GM12873 (cell line): ENCODE measurements at regions not wholly inside any gene's neighbourhood (a gene's known extent, or its start where the extent isn't known, plus 50 kb on each side); places are given as distances from the start of the nearest gene placed in this dataset.

Experiments used
- TF ChIP-seq, protein P1 (sequence below): IDR thresholded peaks from 2 replicates; pipeline ENCODE4 v1.5.1; 2012; ENCODE audit warnings: low read depth, mild to moderate bottlenecking, moderate library complexity, low read length, control low read depth; ENCODE audit not compliant: insufficient read depth; ENCODE audit errors: missing control alignments

DNA sequence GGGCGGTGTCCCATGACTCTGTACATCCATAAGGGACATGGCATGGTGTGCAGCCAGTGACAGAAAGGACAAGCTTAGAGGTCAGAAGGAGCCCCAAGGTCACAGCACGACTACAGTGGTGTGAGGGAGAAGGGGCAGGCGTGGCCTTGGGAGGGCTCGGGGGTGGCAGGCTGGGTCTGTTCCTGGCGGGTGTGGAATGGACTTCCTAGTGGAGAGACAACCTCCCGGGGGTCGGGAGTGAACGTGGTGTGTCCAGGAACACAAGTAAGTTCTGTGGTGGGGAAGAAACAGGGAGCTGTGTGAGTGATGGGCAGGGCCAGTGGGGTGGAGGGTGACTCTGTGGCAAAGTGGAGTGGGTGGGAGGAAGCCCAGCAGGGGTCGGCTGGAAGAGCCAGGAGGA lies 279.3 kb downstream of the TEX29 start:
- TF ChIP-seq, protein P1, sequence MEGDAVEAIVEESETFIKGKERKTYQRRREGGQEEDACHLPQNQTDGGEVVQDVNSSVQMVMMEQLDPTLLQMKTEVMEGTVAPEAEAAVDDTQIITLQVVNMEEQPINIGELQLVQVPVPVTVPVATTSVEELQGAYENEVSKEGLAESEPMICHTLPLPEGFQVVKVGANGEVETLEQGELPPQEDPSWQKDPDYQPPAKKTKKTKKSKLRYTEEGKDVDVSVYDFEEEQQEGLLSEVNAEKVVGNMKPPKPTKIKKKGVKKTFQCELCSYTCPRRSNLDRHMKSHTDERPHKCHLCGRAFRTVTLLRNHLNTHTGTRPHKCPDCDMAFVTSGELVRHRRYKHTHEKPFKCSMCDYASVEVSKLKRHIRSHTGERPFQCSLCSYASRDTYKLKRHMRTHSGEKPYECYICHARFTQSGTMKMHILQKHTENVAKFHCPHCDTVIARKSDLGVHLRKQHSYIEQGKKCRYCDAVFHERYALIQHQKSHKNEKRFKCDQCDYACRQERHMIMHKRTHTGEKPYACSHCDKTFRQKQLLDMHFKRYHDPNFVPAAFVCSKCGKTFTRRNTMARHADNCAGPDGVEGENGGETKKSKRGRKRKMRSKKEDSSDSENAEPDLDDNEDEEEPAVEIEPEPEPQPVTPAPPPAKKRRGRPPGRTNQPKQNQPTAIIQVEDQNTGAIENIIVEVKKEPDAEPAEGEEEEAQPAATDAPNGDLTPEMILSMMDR = no peak

DNA sequence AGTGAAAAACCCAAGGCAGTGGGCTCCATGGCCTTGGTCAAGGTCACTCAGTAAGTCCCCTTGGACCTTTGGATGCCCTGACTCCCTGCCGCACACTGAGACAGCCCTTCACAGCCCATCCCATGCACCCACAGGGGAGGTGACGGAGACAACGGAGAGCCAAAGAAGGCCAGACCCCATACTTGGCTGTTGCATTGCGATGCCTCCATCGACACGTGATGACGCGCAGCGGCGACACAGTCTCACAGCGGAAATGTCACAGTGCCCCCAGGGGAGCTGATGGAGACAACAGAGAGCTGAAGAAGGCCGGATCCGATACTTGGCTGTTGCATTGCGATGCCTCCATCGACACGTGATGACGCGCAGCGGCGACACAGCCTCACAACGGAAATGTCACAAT lies 282.4 kb downstream of the TEX29 start:
- TF ChIP-seq, protein P1 = no peak

DNA sequence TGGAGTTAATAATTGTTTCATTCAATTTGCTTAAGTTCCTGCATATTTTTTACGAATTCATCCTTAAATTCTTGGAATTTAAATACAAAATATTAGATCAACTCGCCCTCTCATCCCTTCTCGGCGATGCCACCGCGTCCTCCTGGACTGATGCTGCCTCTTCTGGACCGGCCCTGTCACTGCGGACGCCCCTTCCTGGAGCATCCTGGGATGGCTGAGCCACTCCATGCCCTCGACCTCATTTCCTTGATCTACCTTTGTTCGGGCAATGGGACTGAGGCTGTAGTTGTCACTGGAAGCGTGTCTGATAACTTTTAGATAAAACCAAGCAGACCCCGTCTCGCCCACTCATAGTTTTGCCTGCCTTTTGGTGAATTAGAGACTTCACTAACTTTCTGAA lies 283.7 kb downstream of the TEX29 start:
- TF ChIP-seq, protein P1 = no peak

DNA sequence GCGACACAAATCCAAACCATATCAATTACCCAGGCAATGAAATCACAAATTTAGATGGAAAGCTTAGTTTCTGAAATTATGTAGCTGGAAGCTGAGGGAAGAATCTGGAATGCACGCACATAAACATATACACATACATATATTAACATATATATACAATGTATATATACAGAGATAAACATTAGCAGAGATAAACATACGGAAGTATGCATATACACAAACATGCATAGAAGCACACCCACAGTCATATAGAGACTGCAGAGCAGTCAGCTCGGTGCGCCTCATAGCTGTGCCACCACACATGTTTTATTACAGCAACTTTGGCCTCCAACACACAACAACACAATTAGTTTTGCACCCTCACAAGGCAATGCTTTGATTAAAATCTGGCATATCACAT lies 288.1 kb downstream of the TEX29 start:
- TF ChIP-seq, protein P1 = no peak

DNA sequence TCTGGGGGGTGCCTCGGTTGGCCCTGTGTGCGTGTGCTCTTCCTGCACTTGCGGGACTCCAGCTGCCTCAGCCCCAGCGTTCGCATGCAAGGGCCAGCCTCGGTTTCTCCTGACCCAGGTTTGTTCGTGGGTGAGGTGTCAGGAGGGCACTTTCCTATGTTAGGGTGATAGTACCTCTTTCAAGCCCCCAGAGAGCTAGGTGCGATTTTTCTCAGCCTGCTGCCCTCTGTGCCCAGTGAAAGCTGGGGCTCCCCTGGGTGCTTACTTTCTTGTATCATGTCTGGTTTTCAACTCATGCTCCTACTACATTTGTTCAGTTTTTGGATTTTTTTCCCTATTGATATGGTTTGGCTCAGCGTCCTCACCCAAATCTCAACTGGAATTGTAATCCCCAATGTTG lies 289.2 kb downstream of the TEX29 start:
- TF ChIP-seq, protein P1 = no peak

DNA sequence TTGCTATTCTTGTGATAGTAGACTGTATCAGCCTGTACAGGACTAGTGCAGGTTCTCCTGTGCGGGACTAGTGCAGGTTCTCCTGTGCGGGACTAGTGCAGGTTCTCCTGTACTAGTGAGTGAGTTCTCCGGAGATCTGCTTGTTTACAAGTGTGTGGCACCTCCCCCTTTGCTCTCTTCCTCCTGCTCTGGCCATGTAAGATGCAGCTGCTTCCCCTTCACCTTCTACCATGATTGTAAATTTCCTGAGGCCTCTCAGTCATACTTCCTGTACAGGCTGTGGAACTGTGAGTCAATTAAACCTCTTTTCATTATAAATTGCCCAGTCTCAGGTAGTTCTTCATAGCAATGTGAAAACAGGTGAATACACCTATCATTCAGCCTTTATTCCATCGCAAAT lies 289.6 kb downstream of the TEX29 start:
- TF ChIP-seq, protein P1 = no peak

DNA sequence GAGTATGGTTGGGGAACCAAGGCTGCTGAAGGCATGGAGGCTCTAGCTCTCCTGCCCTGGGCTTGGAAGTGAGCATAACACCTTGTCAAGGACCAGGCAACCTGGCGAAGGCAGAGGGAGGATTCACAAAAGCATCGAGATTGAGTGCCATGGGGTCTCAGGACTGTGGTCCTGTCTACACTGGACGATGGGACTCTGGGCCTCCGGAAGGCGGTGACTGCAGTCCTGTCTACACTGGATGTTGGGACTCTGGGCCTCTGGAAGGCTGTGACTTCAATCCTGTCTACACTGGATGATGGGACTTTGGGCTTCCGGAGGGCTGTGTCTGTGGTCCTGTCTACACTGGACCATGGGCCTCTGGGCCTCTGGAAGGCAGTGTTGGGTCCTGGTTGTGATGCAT lies 290.4 kb downstream of the TEX29 start:
- TF ChIP-seq, protein P1 = no peak
